Activated effector memory CD4-positive, alpha-beta T cell treated with Interleukin-2 at 50 U/mL for 16 hours (primary cell): ENCODE measurements at regions not wholly inside any gene's neighbourhood (a gene's known extent, or its start where the extent isn't known, plus 50 kb on each side); places are given as distances from the start of the nearest gene placed in this dataset.
"Not testable (repeated sequence)": the region's sequence is repeated elsewhere in the genome, so short reads cannot be mapped to it uniquely, and the experiment has no call there.

ENCODE experiments used
- DNase-seq: peaks from one replicate; pipeline ENCODE4 v3.0.0-alpha.2; 2020

- DNase-seq: no peak
Observed at GRCh38 chr3:20904671-20905070, 718.7 kb upstream of the SGO1 start.

- DNase-seq: no peak
Observed at GRCh38 chr3:20898962-20899361, 713.0 kb upstream of the SGO1 start.

GRCh38 chr3:20890111-20890519, 704.1 kb upstream of the SGO1 start:
- no peak for DNase-seq

- DNase-seq: no peak
Observed at GRCh38 chr3:20878691-20879090, 692.7 kb upstream of the SGO1 start.

GRCh38 chr3:20873235-20873634, 687.2 kb upstream of the SGO1 start:
- DNase-seq: no peak

- DNase-seq: no peak
Observed at GRCh38 chr3:20870106-20870899, 684.3 kb upstream of the SGO1 start.

- no peak for DNase-seq
Observed at GRCh38 chr3:20865803-20866202, 679.8 kb upstream of the SGO1 start.

GRCh38 chr3:20861454-20861853, 675.4 kb upstream of the SGO1 start:
- DNase-seq: no peak

GRCh38 chr3:20857636-20858035, 671.6 kb upstream of the SGO1 start:
- DNase-seq: no peak

- DNase-seq: no peak
Observed at GRCh38 chr3:20853890-20854289, 667.9 kb upstream of the SGO1 start.

- no peak for DNase-seq
Observed at GRCh38 chr3:20852712-20853111, 666.7 kb upstream of the SGO1 start.

- DNase-seq: no peak
Observed at GRCh38 chr3:20849975-20850374, 664.0 kb upstream of the SGO1 start.

GRCh38 chr3:20846832-20847231, 660.8 kb upstream of the SGO1 start:
- no peak for DNase-seq

GRCh38 chr3:20846066-20846465, 660.1 kb upstream of the SGO1 start:
- no peak for DNase-seq

- no peak for DNase-seq
Observed at GRCh38 chr3:20844851-20845250, 658.8 kb upstream of the SGO1 start.

GRCh38 chr3:20842594-20843436, 656.8 kb upstream of the SGO1 start:
- no peak for DNase-seq

- no peak for DNase-seq
Observed at GRCh38 chr3:20842002-20842401, 656.0 kb upstream of the SGO1 start.

- no peak for DNase-seq
Observed at GRCh38 chr3:20837676-20838302, 651.8 kb upstream of the SGO1 start.

GRCh38 chr3:20836801-20837200, 650.8 kb upstream of the SGO1 start:
- DNase-seq: no peak

- DNase-seq: no peak
Observed at GRCh38 chr3:20832963-20833362, 647.0 kb upstream of the SGO1 start.

GRCh38 chr3:20822251-20822650, 636.2 kb upstream of the SGO1 start:
- DNase-seq: no peak

GRCh38 chr3:20820872-20821271, 634.9 kb upstream of the SGO1 start:
- not testable (repeated sequence) for DNase-seq

GRCh38 chr3:20811631-20812030, 625.6 kb upstream of the SGO1 start:
- no peak for DNase-seq

GRCh38 chr3:20811006-20811405, 625.0 kb upstream of the SGO1 start:
- no peak for DNase-seq
